ENCODE measurements at regions not wholly inside any gene's neighbourhood (a gene's known extent, or its start where the extent isn't known, plus 50 kb on each side); places are given as distances from the start of the nearest gene placed in this dataset.

- ATAC-seq (ENCODE audit: insufficient number of reproducible peaks, low FRiP score, low read depth) (no peak), DNase-seq (ENCODE audit: low spot score) (no peak)
- Histone ChIP-seq H3K9me3 (no peaks in the 10 kb centered on the region), H3K27ac (no peak overlapping the region), H3K27me3 (replicated peaks; ENCODE audit: insufficient read depth) (no peaks in the 10 kb centered on the region), H3K4me3 (no peak overlapping the region), H3K4me1 (ENCODE audit: control insufficient read depth in 1 of 2, low read depth in 2 of 2) (no peaks in the 10 kb centered on the region), H3K36me3 (no peaks in the 10 kb centered on the region)
- no peak for TF ChIP-seq CTCF (IDR thresholded peaks at IDR 0.05)
Measured at GRCh38 chr13:22486490-22486889, 694.3 kb upstream of the SGCG start.

GRCh38 chr13:22487932-22488331, 692.8 kb upstream of the SGCG start:
- Histone ChIP-seq H3K9me3 (no peaks in the 10 kb centered on the region), H3K4me1 (ENCODE audit: control insufficient read depth in 1 of 2, low read depth in 2 of 2) (no peaks in the 10 kb centered on the region), H3K27ac (no peak overlapping the region), H3K4me3 (no peak overlapping the region), H3K27me3 (replicated peaks; ENCODE audit: insufficient read depth) (no peaks in the 10 kb centered on the region), H3K36me3 (no peaks in the 10 kb centered on the region)
- ATAC-seq (ENCODE audit: insufficient number of reproducible peaks, low FRiP score, low read depth) (no peak), DNase-seq (ENCODE audit: low spot score) (no peak)
- TF ChIP-seq CTCF (IDR thresholded peaks at IDR 0.05), result no peak

GRCh38 chr13:22489771-22490170, 691.0 kb upstream of the SGCG start:
- H3K36me3 ChIP-seq, result no peaks in the 10 kb centered on the region
- no peaks in the 10 kb centered on the region for H3K4me1 ChIP-seq (ENCODE audit: control insufficient read depth in 1 of 2, low read depth in 2 of 2)
- H3K4me3 ChIP-seq, result no peak overlapping the region
- no peak for ATAC-seq (ENCODE audit: insufficient number of reproducible peaks, low FRiP score, low read depth)
- DNase-seq (ENCODE audit: low spot score), result no peak
- no peaks in the 10 kb centered on the region for H3K9me3 ChIP-seq
- no peaks in the 10 kb centered on the region for H3K27me3 ChIP-seq (replicated peaks; ENCODE audit: insufficient read depth)
- no peak overlapping the region for H3K27ac ChIP-seq
- TF ChIP-seq CTCF (IDR thresholded peaks at IDR 0.05), result no peak

GRCh38 chr13:22495819-22496218, 685.0 kb upstream of the SGCG start:
- no peak overlapping the region for H3K27ac ChIP-seq
- H3K4me3 ChIP-seq, result no peak overlapping the region
- DNase-seq (ENCODE audit: low spot score) (no peak), ATAC-seq (ENCODE audit: insufficient number of reproducible peaks, low FRiP score, low read depth) (no peak)
- no peaks in the 10 kb centered on the region for H3K4me1 ChIP-seq (ENCODE audit: control insufficient read depth in 1 of 2, low read depth in 2 of 2)
- H3K27me3 ChIP-seq (replicated peaks; ENCODE audit: insufficient read depth), result no peaks in the 10 kb centered on the region
- no peak for TF ChIP-seq CTCF (IDR thresholded peaks at IDR 0.05)
- no peaks in the 10 kb centered on the region for H3K9me3 ChIP-seq
- H3K36me3 ChIP-seq, result no peaks in the 10 kb centered on the region

- Histone ChIP-seq H3K4me1 (ENCODE audit: control insufficient read depth in 1 of 2, low read depth in 2 of 2) (no peaks in the 10 kb centered on the region), H3K27ac (no peak overlapping the region), H3K27me3 (replicated peaks; ENCODE audit: insufficient read depth) (no peaks in the 10 kb centered on the region), H3K36me3 (no peaks in the 10 kb centered on the region), H3K9me3 (no peaks in the 10 kb centered on the region), H3K4me3 (no peak overlapping the region)
- no peak for DNase-seq (ENCODE audit: low spot score)
- no peak for TF ChIP-seq CTCF (IDR thresholded peaks at IDR 0.05)
- ATAC-seq (ENCODE audit: insufficient number of reproducible peaks, low FRiP score, low read depth), result no peak
Measured at GRCh38 chr13:22496803-22497508, 683.8 kb upstream of the SGCG start.
